Endodermal cell (in vitro differentiated cells): ENCODE measurements at regions not wholly inside any gene's neighbourhood (a gene's known extent, or its start where the extent isn't known, plus 50 kb on each side); places are given as distances from the start of the nearest gene placed in this dataset.

Source experiments
- DNase-seq: peaks from one replicate; pipeline ENCODE4 v3.0.0-alpha.2; 2017
- H3K27ac ChIP-seq: 2 replicates; pipeline ENCODE4 v1.5.1; 2013; ENCODE audit warnings: mild to moderate bottlenecking, low read depth, low read length, moderate library complexity
- H3K27me3 ChIP-seq: 2 replicates; pipeline ENCODE4 v1.6.1; 2013; ENCODE audit warnings: mild to moderate bottlenecking, low read length, moderate library complexity; ENCODE audit not compliant: insufficient read depth, control insufficient read depth, poor library complexity, severe bottlenecking
- H3K36me3 ChIP-seq: 2 replicates; pipeline ENCODE4 v1.7.0; 2013; ENCODE audit warnings: mild to moderate bottlenecking, low read length, moderate library complexity; ENCODE audit not compliant: control insufficient read depth, insufficient read depth
- H3K4me1 ChIP-seq: one replicate; pipeline ENCODE4 v1.7.0; 2013; ENCODE audit warnings: low read length; ENCODE audit not compliant: control insufficient read depth, insufficient read depth
- H3K4me3 ChIP-seq: 2 replicates; pipeline ENCODE4 v1.5.1; 2013; ENCODE audit warnings: mild to moderate bottlenecking, low read length, moderate library complexity
- H3K9ac ChIP-seq: 2 replicates; pipeline ENCODE4 v1.6.1; 2013; ENCODE audit warnings: mild to moderate bottlenecking, low read length, moderate library complexity; ENCODE audit not compliant: poor library complexity, severe bottlenecking; ENCODE audit errors: extremely low read depth
- H3K9me3 ChIP-seq: 2 replicates; pipeline ENCODE4 v1.6.1; 2013; ENCODE audit warnings: mild to moderate bottlenecking, low read length, moderate library complexity; ENCODE audit not compliant: control insufficient read depth
- H3K27ac Mint-ChIP-seq: 2 replicates; pipeline ENCODE4 v1.8.0; 2020; ENCODE audit warnings: mixed read lengths
- H3K27me3 Mint-ChIP-seq: 2 replicates; pipeline ENCODE4 v1.8.0; 2021; ENCODE audit warnings: mild to moderate bottlenecking, mixed read lengths; ENCODE audit not compliant: insufficient read depth
- H3K36me3 Mint-ChIP-seq: 2 replicates; pipeline ENCODE4 v1.8.0; 2020; ENCODE audit warnings: low read depth, mixed read lengths
- H3K4me1 Mint-ChIP-seq: 2 replicates; pipeline ENCODE4 v1.8.0; 2020; ENCODE audit warnings: mixed read lengths
- H3K4me3 Mint-ChIP-seq: 2 replicates; pipeline ENCODE4 v1.8.0; 2020; ENCODE audit warnings: mild to moderate bottlenecking, moderate library complexity, mixed read lengths
- H3K9me3 Mint-ChIP-seq: 2 replicates; pipeline ENCODE4 v1.8.0; 2020; ENCODE audit warnings: mild to moderate bottlenecking, mixed read lengths
- WGBS, 2 experiments: methylation state at CpG; one replicate each; pipeline versions ENCODE4 v1.1.5 to v1.1.7; 2013; ENCODE audit warnings: missing lambda C conversion rate in 2 of 2, mixed read lengths in 1 of 2; ENCODE audit not compliant: insufficient coverage in 1 of 2, insufficient read length in 1 of 2; 5-methylcytosine and 5-hydroxymethylcytosine counted together
- TF ChIP-seq, protein P1 (sequence below): fragments of 200-600 bp; sonication (generic); conservative IDR thresholded peaks from 2 replicates; pipeline ENCODE4 v1.5.0; 2021; ENCODE audit warnings: antibody characterized with exemption, mild to moderate bottlenecking

GRCh38 chr11:96925862-96926261, 536.0 kb downstream of the JRKL start:
- Histone ChIP-seq H3K36me3 (no peaks in the 10 kb centered on the region), H3K27ac (no peak overlapping the region), H3K4me1 (no peaks in the 10 kb centered on the region), H3K9me3 (no peaks in the 10 kb centered on the region), H3K9ac (no peak overlapping the region), H3K27me3 (no peaks in the 10 kb centered on the region), H3K4me3 (no peak overlapping the region)
- H3K4me1 Mint-ChIP-seq, result no peaks in the 10 kb centered on the region
- H3K9me3 Mint-ChIP-seq, result no peaks in the 10 kb centered on the region
- no peak overlapping the region for H3K27ac Mint-ChIP-seq
- TF ChIP-seq, protein P1, sequence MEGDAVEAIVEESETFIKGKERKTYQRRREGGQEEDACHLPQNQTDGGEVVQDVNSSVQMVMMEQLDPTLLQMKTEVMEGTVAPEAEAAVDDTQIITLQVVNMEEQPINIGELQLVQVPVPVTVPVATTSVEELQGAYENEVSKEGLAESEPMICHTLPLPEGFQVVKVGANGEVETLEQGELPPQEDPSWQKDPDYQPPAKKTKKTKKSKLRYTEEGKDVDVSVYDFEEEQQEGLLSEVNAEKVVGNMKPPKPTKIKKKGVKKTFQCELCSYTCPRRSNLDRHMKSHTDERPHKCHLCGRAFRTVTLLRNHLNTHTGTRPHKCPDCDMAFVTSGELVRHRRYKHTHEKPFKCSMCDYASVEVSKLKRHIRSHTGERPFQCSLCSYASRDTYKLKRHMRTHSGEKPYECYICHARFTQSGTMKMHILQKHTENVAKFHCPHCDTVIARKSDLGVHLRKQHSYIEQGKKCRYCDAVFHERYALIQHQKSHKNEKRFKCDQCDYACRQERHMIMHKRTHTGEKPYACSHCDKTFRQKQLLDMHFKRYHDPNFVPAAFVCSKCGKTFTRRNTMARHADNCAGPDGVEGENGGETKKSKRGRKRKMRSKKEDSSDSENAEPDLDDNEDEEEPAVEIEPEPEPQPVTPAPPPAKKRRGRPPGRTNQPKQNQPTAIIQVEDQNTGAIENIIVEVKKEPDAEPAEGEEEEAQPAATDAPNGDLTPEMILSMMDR, result no peak
- no peaks in the 10 kb centered on the region for H3K27me3 Mint-ChIP-seq
- DNase-seq, result no peak
- no peak overlapping the region for H3K4me3 Mint-ChIP-seq
- H3K36me3 Mint-ChIP-seq, result no peaks in the 10 kb centered on the region

GRCh38 chr11:96940227-96940626, 550.4 kb downstream of the JRKL start:
- H3K9me3 Mint-ChIP-seq, result no peaks in the 10 kb centered on the region
- TF ChIP-seq, protein P1, result no peak
- no peaks in the 10 kb centered on the region for H3K27me3 Mint-ChIP-seq
- no peak overlapping the region for H3K4me3 Mint-ChIP-seq
- H3K27me3 ChIP-seq, result no peaks in the 10 kb centered on the region
- no peaks in the 10 kb centered on the region for H3K4me1 ChIP-seq
- H3K4me3 ChIP-seq, result no peak overlapping the region
- no peak overlapping the region for H3K27ac Mint-ChIP-seq
- H3K27ac ChIP-seq, result no peak overlapping the region
- DNase-seq, result no peak
- H3K36me3 Mint-ChIP-seq, result no peaks in the 10 kb centered on the region
- H3K36me3 ChIP-seq, result no peaks in the 10 kb centered on the region
- H3K4me1 Mint-ChIP-seq, result no peaks in the 10 kb centered on the region
- no peaks in the 10 kb centered on the region for H3K9me3 ChIP-seq
- no peak overlapping the region for H3K9ac ChIP-seq

- H3K27me3 Mint-ChIP-seq, result no peaks in the 10 kb centered on the region
- Histone ChIP-seq H3K27me3 (no peaks in the 10 kb centered on the region), H3K36me3 (no peaks in the 10 kb centered on the region), H3K27ac (no peak overlapping the region), H3K9ac (no peak overlapping the region), H3K9me3 (no peaks in the 10 kb centered on the region), H3K4me3 (no peak overlapping the region), H3K4me1 (no peaks in the 10 kb centered on the region)
- WGBS, 2 experiments, result 93 to 100% methylated on average over 2 to 5 of the region's 6 CpGs
- no peaks in the 10 kb centered on the region for H3K9me3 Mint-ChIP-seq
- no peaks in the 10 kb centered on the region for H3K36me3 Mint-ChIP-seq
- no peak overlapping the region for H3K27ac Mint-ChIP-seq
- H3K4me3 Mint-ChIP-seq, result no peak overlapping the region
- H3K4me1 Mint-ChIP-seq, result no peaks in the 10 kb centered on the region
- TF ChIP-seq, protein P1, result peak; percentile 32
- peak; percentile 39 for DNase-seq
Observed at GRCh38 chr11:96942855-96943254, 553.0 kb downstream of the JRKL start.
